H1 (cell line): ENCODE measurements at regions not wholly inside any gene's neighbourhood (a gene's known extent, or its start where the extent isn't known, plus 50 kb on each side); places are given as distances from the start of the nearest gene placed in this dataset.
"Not testable (repeated sequence)": the region's sequence is repeated elsewhere in the genome, so short reads cannot be mapped to it uniquely, and the experiment has no call there.

Experiments
- CTCF ChIA-PET: fragments of 300-600 bp; sonication (Branson Sonifier 250); formaldehyde crosslinking; loops from one replicate; lab custom pipeline; 2021; ENCODE audit not compliant: partially characterized antibody; lab: Charles Lee
- POLR2A ChIA-PET: fragments of 300-600 bp; sonication (Branson Sonifier 250); formaldehyde crosslinking; loops from one replicate; lab custom pipeline; 2021; ENCODE audit warnings: inconsistent platforms; ENCODE audit not compliant: partially characterized antibody; lab: Charles Lee
- DNase-seq, 2 experiments: peaks; one replicate each; pipeline versions ENCODE4 v3.0.0 to v3.0.0-alpha.2; 2010 to 2022; ENCODE audit warnings: low spot score in 2 of 2, low read depth in 1 of 2, mixed read lengths in 1 of 2
- FAIRE-seq: peaks from 2 replicates; lab custom pipeline; 2011; peaks lifted over from hg19 to GRCh38; lab: Jason Lieb, UNC
- H2AFZ ChIP-seq: 2 replicates; pipeline ENCODE4 v1.8.1; 2012; ENCODE audit warnings: low read length, inconsistent platforms
- H2AK5ac ChIP-seq: 2 replicates; pipeline ENCODE4 v1.6.1; 2013; ENCODE audit warnings: low read depth, low read length
- H2BK120ac ChIP-seq: replicated peaks from 2 replicates; pipeline ENCODE3; 2013; ENCODE audit warnings: low read depth, low read length, inconsistent platforms
- H2BK12ac ChIP-seq: 2 replicates; pipeline ENCODE4 v1.6.1; 2013; ENCODE audit warnings: low read depth, low read length
- H2BK15ac ChIP-seq: 2 replicates; pipeline ENCODE4 v1.6.1; 2013; ENCODE audit warnings: low read length
- H2BK20ac ChIP-seq: 2 replicates; pipeline ENCODE4 v1.6.1; 2013; ENCODE audit warnings: low read length
- H2BK5ac ChIP-seq: 2 replicates; pipeline ENCODE4 v1.6.1; 2013; ENCODE audit warnings: low read depth, low read length
- H3K14ac ChIP-seq: 2 replicates; pipeline ENCODE4 v1.6.1; 2013; ENCODE audit warnings: inconsistent platforms; ENCODE audit not compliant: insufficient read length
- H3K18ac ChIP-seq: 2 replicates; pipeline ENCODE4 v1.6.1; 2013; ENCODE audit warnings: low read length; ENCODE audit errors: extremely low read depth
- H3K23ac ChIP-seq: 2 replicates; pipeline ENCODE4 v1.6.1; 2013; ENCODE audit warnings: inconsistent platforms; ENCODE audit not compliant: insufficient read length
- H3K23me2 ChIP-seq: 2 replicates; pipeline ENCODE4 v1.6.1; 2013; ENCODE audit warnings: low read depth, low read length
- H3K27ac ChIP-seq: 2 replicates; pipeline ENCODE4 v1.6.1; 2011; ENCODE audit warnings: low read depth, low read length, inconsistent platforms
- H3K27me3 ChIP-seq, 4 experiments: replicated peaks in 1 of 4; 1 replicate in 1 of 4; 2 replicates in 3 of 4; pipeline versions ENCODE4 v1.6.1 to v1.8.1; 2011 to 2013; ENCODE audit warnings: low read length in 3 of 4, mild to moderate bottlenecking in 3 of 4, inconsistent platforms in 2 of 4, mixed read lengths in 2 of 4, moderate library complexity in 1 of 4; ENCODE audit not compliant: control insufficient read depth in 3 of 4, insufficient read depth in 3 of 4; ENCODE audit errors: extremely low read depth in 1 of 4
- H3K36me3 ChIP-seq, 4 experiments: 2 replicates each; pipeline versions ENCODE4 v1.6.1 to v1.8.1; 2011 to 2013; ENCODE audit warnings: mild to moderate bottlenecking in 4 of 4, low read length in 3 of 4, moderate library complexity in 2 of 4, control low read depth in 1 of 4, inconsistent platforms in 1 of 4; ENCODE audit not compliant: insufficient read depth in 4 of 4, control insufficient read depth in 2 of 4
- H3K4ac ChIP-seq: replicated peaks from 2 replicates; pipeline ENCODE3; 2013; ENCODE audit warnings: low read length, low read depth, mixed read lengths, inconsistent platforms; ENCODE audit not compliant: insufficient read length
- H3K4me1 ChIP-seq, 4 experiments: replicated peaks in 1 of 4; 1 replicate in 1 of 4; 2 replicates in 3 of 4; pipeline versions ENCODE4 v1.6.1 to v1.8.1; 2011 to 2013; ENCODE audit warnings: low read length in 3 of 4, inconsistent platforms in 2 of 4, mixed read lengths in 1 of 4; ENCODE audit not compliant: insufficient read depth in 4 of 4, control insufficient read depth in 3 of 4
- H3K4me2 ChIP-seq, 2 experiments: 2 replicates each; pipeline versions ENCODE4 v1.6.1 to v1.8.1; 2011 to 2013; ENCODE audit warnings: low read depth in 2 of 2, low read length in 2 of 2, control low read depth in 1 of 2, inconsistent platforms in 1 of 2, mild to moderate bottlenecking in 1 of 2; ENCODE audit not compliant: insufficient read depth in 1 of 2
- H3K4me3 ChIP-seq, 4 experiments: fragments of 200-600, 300-600 bp in 1 of 4; sonication (generic), shearing (Covaris generic), sonication (Bioruptor Twin) in 1 of 4; 2 replicates each; pipeline versions ENCODE4 v1.5.1 to v1.8.1; 2011 to 2016; ENCODE audit warnings: low read length in 4 of 4, low read depth in 3 of 4, control low read depth in 2 of 4, inconsistent platforms in 2 of 4, mild to moderate bottlenecking in 2 of 4, mixed read lengths in 1 of 4, moderate library complexity in 1 of 4; ENCODE audit not compliant: insufficient read depth in 2 of 4; ENCODE audit errors: extremely low read depth in 1 of 4
- H3K56ac ChIP-seq: replicated peaks from 2 replicates; pipeline ENCODE3; 2013; ENCODE audit warnings: low read depth, mild to moderate bottlenecking, mixed read lengths, low read length, inconsistent platforms; ENCODE audit not compliant: insufficient read length
- H3K79me1 ChIP-seq: 2 replicates; pipeline ENCODE4 v1.6.1; 2013; ENCODE audit warnings: low read depth, low read length, control low read depth
- H3K79me2 ChIP-seq, 2 experiments: 2 replicates each; pipeline versions ENCODE4 v1.6.1 to v1.8.1; 2012 to 2013; ENCODE audit warnings: low read length in 2 of 2, mild to moderate bottlenecking in 2 of 2, inconsistent platforms in 1 of 2; ENCODE audit not compliant: insufficient read depth in 2 of 2, control insufficient read depth in 1 of 2
- H3K9ac ChIP-seq, 4 experiments: replicated peaks in 1 of 4; 1 replicate in 1 of 4; 2 replicates in 3 of 4; pipeline versions ENCODE4 v1.6.1 to v1.8.1; 2011 to 2013; ENCODE audit warnings: low read depth in 3 of 4, low read length in 3 of 4, control low read depth in 2 of 4, mild to moderate bottlenecking in 2 of 4, moderate library complexity in 2 of 4, inconsistent platforms in 1 of 4; ENCODE audit errors: extremely low read depth in 1 of 4
- H3K9me3 ChIP-seq, 2 experiments: 2 replicates each; pipeline versions ENCODE4 v1.6.1 to v1.8.1; 2012 to 2013; ENCODE audit warnings: mild to moderate bottlenecking in 2 of 2, moderate library complexity in 2 of 2, control low read depth in 1 of 2, inconsistent platforms in 1 of 2, low read depth in 1 of 2, low read length in 1 of 2, mixed read lengths in 1 of 2; ENCODE audit not compliant: insufficient read depth in 2 of 2
- H4K20me1 ChIP-seq, 2 experiments: replicated peaks in 1 of 2; 2 replicates each; pipeline versions ENCODE3 to v1.8.1; 2011 to 2013; ENCODE audit warnings: inconsistent platforms in 2 of 2, low read length in 2 of 2, mild to moderate bottlenecking in 1 of 2; ENCODE audit not compliant: insufficient read depth in 2 of 2, control insufficient read depth in 1 of 2
- H4K5ac ChIP-seq: 2 replicates; pipeline ENCODE4 v1.6.1; 2013; ENCODE audit warnings: low read length, low read depth, mixed read lengths, inconsistent platforms; ENCODE audit not compliant: insufficient read length
- H4K8ac ChIP-seq: 2 replicates; pipeline ENCODE4 v1.8.0; 2013; ENCODE audit warnings: mild to moderate bottlenecking, moderate library complexity, low read length, inconsistent platforms; ENCODE audit not compliant: insufficient read depth; ENCODE audit errors: extremely low read depth
- H4K91ac ChIP-seq: replicated peaks from 2 replicates; pipeline ENCODE3; 2013; ENCODE audit warnings: low read length, mixed read lengths, inconsistent platforms; ENCODE audit not compliant: insufficient read length
- WGBS, 2 experiments: shearing (Covaris generic) in 1 of 2; methylation state at CpG; one replicate each; pipeline versions ENCODE4 v1.1.6 to v1.1.7; 2013 to 2015; ENCODE audit warnings: low lambda C conversion rate in 2 of 2, mixed read lengths in 2 of 2, inconsistent platforms in 1 of 2, low coverage in 1 of 2, missing lambda C conversion rate in 1 of 2; ENCODE audit not compliant: insufficient replicate concordance in 2 of 2, insufficient coverage in 1 of 2, insufficient read length in 1 of 2; ENCODE audit errors: extremely low coverage in 1 of 2, missing lambda C conversion rate in 1 of 2; 5-methylcytosine and 5-hydroxymethylcytosine counted together

- H3K18ac ChIP-seq, H2AFZ ChIP-seq, H2BK20ac ChIP-seq, H3K14ac ChIP-seq, H3K27ac ChIP-seq, H3K56ac ChIP-seq, FAIRE-seq, H2BK5ac ChIP-seq, H4K5ac ChIP-seq, H3K36me3 ChIP-seq, H2BK12ac ChIP-seq, H3K79me1 ChIP-seq, H2BK120ac ChIP-seq, H3K4me1 ChIP-seq, H3K9me3 ChIP-seq, H2BK15ac ChIP-seq, H3K79me2 ChIP-seq, H3K23me2 ChIP-seq, H3K27me3 ChIP-seq, POLR2A ChIA-PET, H4K8ac ChIP-seq, DNase-seq, H3K23ac ChIP-seq, H3K4me3 ChIP-seq, H3K4me2 ChIP-seq, H3K4ac ChIP-seq, H3K9ac ChIP-seq, CTCF ChIA-PET, H4K20me1 ChIP-seq, H4K91ac ChIP-seq, H2AK5ac ChIP-seq: not testable (repeated sequence)
- 100% methylated on average over 1 of the region's 3 CpGs; no CpG with 5 or more reads in 1 of the 2 experiments for WGBS, 2 experiments
These were observed 114.5 kb upstream of the PLGLB2 start for GRCh38 chr2:87633287-87633963.

GRCh38 chr2:87634106-87634505, 113.8 kb upstream of the PLGLB2 start:
- H2BK5ac ChIP-seq, H3K36me3 ChIP-seq, H4K8ac ChIP-seq, H2BK120ac ChIP-seq, H3K18ac ChIP-seq, H3K4me3 ChIP-seq, H4K91ac ChIP-seq, H3K56ac ChIP-seq, DNase-seq, CTCF ChIA-PET, H3K4me1 ChIP-seq, H3K79me1 ChIP-seq, H3K27me3 ChIP-seq, H4K20me1 ChIP-seq, FAIRE-seq, H3K27ac ChIP-seq, H2BK15ac ChIP-seq, H3K4me2 ChIP-seq, H3K14ac ChIP-seq, H2BK12ac ChIP-seq, H3K9ac ChIP-seq, H3K79me2 ChIP-seq, H4K5ac ChIP-seq, H3K23ac ChIP-seq, H2AK5ac ChIP-seq, H2BK20ac ChIP-seq, H2AFZ ChIP-seq, H3K9me3 ChIP-seq, H3K4ac ChIP-seq, H3K23me2 ChIP-seq, POLR2A ChIA-PET: not testable (repeated sequence)
- WGBS, 2 experiments, result 85% methylated on average over 4 of the region's 7 CpGs; no CpG with 5 or more reads in 1 of the 2 experiments
